Natural killer cell treated with Interleukin-12 subunit alpha and Interleukin-12 subunit beta and Interleukin-15 and Interleukin-18, amount 100 ng/mL, for 72 hours (primary cell): ENCODE measurements at regions not wholly inside any gene's neighbourhood (a gene's known extent, or its start where the extent isn't known, plus 50 kb on each side); places are given as distances from the start of the nearest gene placed in this dataset.

ENCODE experiments used
- ATAC-seq, 2 donors: fragments of 150-1000 bp; cut with Tn5 transposase in 1 of 2; sonication (Bioruptor Pico), chemical (Tn5 transposase) in 1 of 2; 2 replicates each; pipeline ENCODE4 v1.10.0; 2021
- DNase-seq: peaks from one replicate; pipeline ENCODE4 v3.0.0; 2022; ENCODE audit warnings: low spot score
- H3K27ac Mint-ChIP-seq, 2 donors: 1 replicate in 1 of 2; 2 replicates in 1 of 2; pipeline ENCODE4 v1.8.0; 2022; ENCODE audit warnings: mixed read lengths in 2 of 2, mild to moderate bottlenecking in 1 of 2, moderate library complexity in 1 of 2
- H3K27me3 Mint-ChIP-seq, 2 donors: 1 replicate in 1 of 2; 2 replicates in 1 of 2; pipeline ENCODE4 v1.8.0; 2022; ENCODE audit warnings: mixed read lengths in 2 of 2
- H3K36me3 Mint-ChIP-seq: one replicate; pipeline ENCODE4 v1.8.0; 2022; ENCODE audit warnings: mixed read lengths
- H3K4me1 Mint-ChIP-seq, 2 donors: 1 replicate in 1 of 2; 2 replicates in 1 of 2; pipeline ENCODE4 v1.8.0; 2022; ENCODE audit warnings: low read depth in 2 of 2, mixed read lengths in 2 of 2, mild to moderate bottlenecking in 1 of 2
- H3K4me3 Mint-ChIP-seq: one replicate; pipeline ENCODE4 v1.8.0; 2022; ENCODE audit warnings: mixed read lengths
- H3K9me3 Mint-ChIP-seq: 2 replicates; pipeline ENCODE4 v1.8.0; 2022; ENCODE audit warnings: mixed read lengths

GRCh38 chr20:10802236-10802635, 128.4 kb upstream of the JAG1 start:
- no peak for DNase-seq
- no peaks in the 10 kb centered on the region for H3K4me1 Mint-ChIP-seq
- ATAC-seq, result no peak

DNA sequence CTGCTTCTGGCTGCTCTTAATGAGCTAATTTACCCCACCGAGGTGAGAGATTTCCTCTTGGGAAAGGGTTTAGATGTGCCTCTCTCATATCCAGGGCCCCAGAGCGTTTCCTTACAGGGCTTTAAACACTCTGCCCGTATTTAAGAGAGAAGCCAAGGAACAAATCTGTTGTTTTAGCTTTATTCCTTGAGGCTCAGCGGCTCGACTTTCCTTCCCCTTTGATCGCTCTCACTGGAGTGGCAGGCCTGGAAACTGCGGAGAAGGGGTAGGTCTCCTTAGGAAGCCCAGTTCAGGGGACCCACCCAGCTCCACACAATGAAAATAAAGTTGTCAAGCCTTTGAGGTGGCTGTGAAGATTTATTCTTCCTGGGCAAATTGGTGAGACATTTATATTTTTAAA, 132.0 kb upstream of the JAG1 start:
- H3K27me3 Mint-ChIP-seq, result peaks cover 19 to 25% of the 10 kb centered on the region in 2 donors
- no peak overlapping the region for H3K4me3 Mint-ChIP-seq
- H3K27ac Mint-ChIP-seq, result no peak overlapping the region
- ATAC-seq (no peak), DNase-seq (no peak)
- peaks cover 6% of the 10 kb centered on the region for H3K9me3 Mint-ChIP-seq
- no peaks in the 10 kb centered on the region for H3K4me1 Mint-ChIP-seq
- H3K36me3 Mint-ChIP-seq, result no peaks in the 10 kb centered on the region

More at GRCh38 chr20:10802236-10802635, 128.4 kb upstream of the JAG1 start:
- no peaks in the 10 kb centered on the region for H3K36me3 Mint-ChIP-seq
- no peak overlapping the region for H3K27ac Mint-ChIP-seq
- H3K27me3 Mint-ChIP-seq, result peaks cover 7 to 12% of the 10 kb centered on the region in 2 donors
- H3K4me3 Mint-ChIP-seq, result no peak overlapping the region
- H3K9me3 Mint-ChIP-seq, result no peaks in the 10 kb centered on the region

DNA sequence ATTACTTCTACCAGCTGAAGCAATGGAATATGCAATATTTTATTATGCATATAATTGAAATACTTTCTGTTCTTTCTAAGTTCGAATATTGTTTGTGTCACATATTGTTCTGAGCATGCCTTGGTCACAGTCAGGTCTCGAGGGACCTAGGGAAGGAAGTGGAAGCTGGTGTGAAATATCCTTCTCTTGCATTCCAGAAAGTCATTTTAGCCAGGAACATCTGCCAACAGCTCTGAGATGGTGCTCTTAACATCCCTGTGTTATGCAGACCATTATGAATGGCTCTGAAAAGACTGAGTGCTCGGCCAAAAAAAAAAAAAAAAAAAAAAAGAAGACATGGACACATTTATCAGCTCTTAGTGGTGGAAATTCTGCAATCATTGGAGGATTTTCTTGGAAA, 132.7 kb upstream of the JAG1 start:
- no peak overlapping the region for H3K4me3 Mint-ChIP-seq
- ATAC-seq, result no peak
- no peaks in the 10 kb centered on the region for H3K36me3 Mint-ChIP-seq
- DNase-seq, result no peak
- H3K27ac Mint-ChIP-seq, result no peak overlapping the region
- H3K27me3 Mint-ChIP-seq, result peaks cover 19 to 25% of the 10 kb centered on the region in 2 donors
- H3K9me3 Mint-ChIP-seq, result peaks cover 6% of the 10 kb centered on the region
- H3K4me1 Mint-ChIP-seq, result no peaks in the 10 kb centered on the region

DNA sequence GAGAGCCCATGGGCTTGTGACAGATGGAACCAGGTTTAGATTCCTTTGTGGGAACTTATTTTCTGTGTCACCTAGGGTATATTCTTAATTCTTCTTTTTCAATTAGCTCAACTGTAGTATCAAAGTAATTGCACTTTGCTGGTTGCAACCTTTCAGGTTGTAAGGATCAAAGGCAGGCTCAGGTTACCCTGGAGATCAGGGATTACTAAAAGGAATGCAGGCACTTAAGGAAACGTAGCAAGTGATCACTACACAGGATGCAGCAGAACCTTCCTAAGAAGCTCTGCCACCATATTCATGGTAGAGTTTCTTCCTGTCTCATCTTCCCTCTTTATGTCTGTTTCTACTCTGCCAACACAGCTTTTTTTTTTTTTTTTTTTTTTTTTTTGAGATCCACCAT, 133.2 kb upstream of the JAG1 start:
- ATAC-seq, result no peak
- H3K27me3 Mint-ChIP-seq, result peaks cover 19 to 25% of the 10 kb centered on the region in 2 donors
- H3K27ac Mint-ChIP-seq, result no peak overlapping the region
- H3K4me3 Mint-ChIP-seq, result no peak overlapping the region
- H3K36me3 Mint-ChIP-seq, result no peaks in the 10 kb centered on the region
- H3K4me1 Mint-ChIP-seq, result no peaks in the 10 kb centered on the region
- no peak for DNase-seq
- peaks cover 6% of the 10 kb centered on the region for H3K9me3 Mint-ChIP-seq

DNA sequence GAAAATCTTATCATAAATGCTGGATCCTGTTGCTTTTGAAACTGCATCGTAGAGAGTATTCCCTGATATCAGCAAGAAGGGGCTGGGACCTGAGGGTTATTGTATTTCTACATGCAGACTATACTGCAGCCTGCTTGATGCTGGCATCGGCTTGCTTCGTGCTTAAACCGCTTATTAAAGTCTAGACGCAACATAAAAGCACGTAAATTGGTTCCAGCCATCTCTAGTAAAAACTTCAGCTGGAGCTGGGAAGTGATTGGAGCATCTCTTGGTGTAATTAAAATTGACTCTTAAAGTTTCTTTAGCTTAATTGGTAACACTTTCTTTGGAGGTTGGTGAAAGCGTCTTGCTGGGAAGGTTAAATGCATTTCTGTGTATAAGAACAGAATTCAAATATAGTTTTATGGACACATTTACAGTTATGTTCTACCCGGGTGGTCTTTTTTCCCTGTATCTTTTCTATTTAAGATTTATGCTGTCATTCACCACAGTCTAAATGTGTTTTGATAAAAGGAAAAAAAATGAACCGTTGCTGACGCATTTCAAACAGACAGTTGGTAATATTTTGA, 139.0 kb upstream of the JAG1 start:
- H3K4me3 Mint-ChIP-seq, result no peak overlapping the region
- no peak for ATAC-seq

GRCh38 chr20:10823585-10823984, 149.8 kb upstream of the JAG1 start:
- Mint-ChIP-seq H3K4me1 (no peaks in the 10 kb centered on the region), H3K27ac (no peak overlapping the region), H3K4me3 (no peak overlapping the region), H3K9me3 (peaks cover 7% of the 10 kb centered on the region), H3K27me3 (no peaks in the 10 kb centered on the region), H3K36me3 (no peaks in the 10 kb centered on the region)
- no peak for ATAC-seq
- DNase-seq, result no peak

More for the DNA sequence above, 139.0 kb upstream of the JAG1 start:
- Mint-ChIP-seq H3K9me3 (peaks cover 6% of the 10 kb centered on the region), H3K4me1 (no peaks in the 10 kb centered on the region), H3K27me3 (peaks cover 14 to 20% of the 10 kb centered on the region in 2 donors), H3K27ac (no peak overlapping the region), H3K36me3 (no peaks in the 10 kb centered on the region)
- DNase-seq, result no peak

DNA sequence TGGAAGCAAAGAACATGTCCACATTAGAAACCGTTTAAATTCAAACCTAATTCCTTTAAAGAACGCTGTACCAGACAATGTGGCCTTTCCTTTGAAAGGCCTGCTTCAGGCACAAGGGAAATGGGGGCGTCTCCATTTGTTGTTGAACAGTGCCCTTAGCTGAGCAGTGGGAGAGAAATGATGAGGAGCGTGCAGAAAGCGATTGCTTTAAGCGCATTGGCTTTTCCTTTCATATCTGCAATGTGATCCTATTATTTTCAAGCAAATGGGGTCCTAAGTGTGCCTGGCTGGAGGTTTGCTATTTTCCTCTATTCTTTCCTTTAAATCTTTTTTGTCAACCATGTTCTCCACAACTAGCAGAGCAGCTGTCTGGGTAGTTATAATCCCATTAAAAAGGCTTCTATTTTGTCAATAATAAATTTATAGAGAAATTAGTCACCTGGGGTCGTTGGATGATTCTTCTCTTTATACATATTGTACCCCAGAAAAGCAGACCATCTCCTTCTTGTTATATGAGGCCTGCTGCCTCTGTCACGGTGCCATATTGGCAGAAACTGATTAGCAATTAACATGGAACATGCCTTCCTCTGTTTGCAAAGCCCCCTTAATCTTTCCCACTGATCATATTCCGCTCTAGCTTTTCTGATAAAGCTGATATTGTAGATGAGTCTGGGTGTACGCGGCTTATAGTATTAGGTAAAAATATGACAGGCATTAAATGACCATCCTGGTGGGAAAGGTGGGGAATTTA, 151.1 kb upstream of the JAG1 start:
- no peak overlapping the region for H3K4me3 Mint-ChIP-seq
- no peaks in the 10 kb centered on the region for H3K27me3 Mint-ChIP-seq
- ATAC-seq, result no peak
- H3K36me3 Mint-ChIP-seq, result no peaks in the 10 kb centered on the region
- peaks cover 4% of the 10 kb centered on the region for H3K9me3 Mint-ChIP-seq
- no peak for DNase-seq
- H3K27ac Mint-ChIP-seq, result no peak overlapping the region
- no peaks in the 10 kb centered on the region for H3K4me1 Mint-ChIP-seq

- DNase-seq (no peak), ATAC-seq (no peak)
- no peaks in the 10 kb centered on the region for H3K9me3 Mint-ChIP-seq
- no peak overlapping the region for H3K4me3 Mint-ChIP-seq
- H3K4me1 Mint-ChIP-seq, result no peaks in the 10 kb centered on the region
- no peak overlapping the region for H3K27ac Mint-ChIP-seq
- no peaks in the 10 kb centered on the region for H3K36me3 Mint-ChIP-seq
- no peaks in the 10 kb centered on the region for H3K27me3 Mint-ChIP-seq
Observed at GRCh38 chr20:10826111-10826510, 152.3 kb upstream of the JAG1 start.

GRCh38 chr20:10828180-10828579, 154.4 kb upstream of the JAG1 start:
- DNase-seq, result no peak
- peaks cover 2% of the 10 kb centered on the region for H3K9me3 Mint-ChIP-seq
- no peaks in the 10 kb centered on the region for H3K4me1 Mint-ChIP-seq
- H3K4me3 Mint-ChIP-seq, result no peak overlapping the region
- no peaks in the 10 kb centered on the region for H3K36me3 Mint-ChIP-seq
- H3K27ac Mint-ChIP-seq, result no peak overlapping the region
- no peak for ATAC-seq
- peaks cover 0 to 2% of the 10 kb centered on the region in 2 donors for H3K27me3 Mint-ChIP-seq

DNA sequence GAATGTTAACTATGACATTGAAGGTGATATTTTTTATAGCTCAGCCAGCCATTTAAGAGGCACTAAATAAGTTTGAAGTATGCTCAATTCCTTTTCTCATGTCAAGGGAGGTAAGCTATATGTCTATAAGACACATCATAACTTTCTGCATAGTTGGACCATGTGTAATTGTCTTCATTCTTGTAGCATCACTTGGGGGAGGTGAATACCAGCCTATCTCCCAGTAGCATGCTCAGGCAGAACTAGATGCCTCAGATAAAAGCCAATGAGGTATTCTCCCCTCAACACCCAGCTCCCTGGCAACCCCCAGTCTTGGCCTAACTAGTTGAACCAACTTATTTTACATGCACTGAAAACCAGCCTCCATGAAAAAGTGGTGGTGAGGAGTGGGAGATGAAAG, 158.3 kb upstream of the JAG1 start:
- Mint-ChIP-seq H3K4me1 (no peaks in the 10 kb centered on the region), H3K27ac (no peak overlapping the region), H3K4me3 (no peak overlapping the region), H3K9me3 (peaks cover 8% of the 10 kb centered on the region), H3K27me3 (peaks cover 9 to 15% of the 10 kb centered on the region in 2 donors), H3K36me3 (no peaks in the 10 kb centered on the region)
- DNase-seq (no peak), ATAC-seq (no peak)

DNA sequence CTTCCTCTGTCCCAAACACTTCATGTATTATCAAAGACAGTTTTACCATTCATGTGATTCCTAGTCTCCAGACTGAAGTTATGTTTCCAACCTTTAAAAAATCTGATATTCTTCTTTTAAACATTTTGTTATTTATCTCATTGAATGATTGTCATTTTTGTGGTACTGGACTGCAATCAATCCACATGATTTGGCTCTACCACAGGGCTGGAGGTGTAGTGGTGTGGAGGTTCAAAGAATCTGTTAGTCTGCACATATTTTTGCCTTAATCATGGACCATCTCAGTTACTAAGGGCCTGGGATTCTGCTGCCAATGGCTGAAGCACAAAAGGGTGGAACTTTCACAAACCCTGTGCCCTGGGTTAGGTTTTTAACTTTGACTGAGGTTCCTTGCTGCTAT, 164.1 kb upstream of the JAG1 start:
- H3K4me1 Mint-ChIP-seq, result no peaks in the 10 kb centered on the region
- peaks cover 10 to 15% of the 10 kb centered on the region in 2 donors for H3K27me3 Mint-ChIP-seq
- H3K36me3 Mint-ChIP-seq, result no peaks in the 10 kb centered on the region
- ATAC-seq, result no peak
- H3K9me3 Mint-ChIP-seq, result peaks cover 12% of the 10 kb centered on the region
- no peak overlapping the region for H3K27ac Mint-ChIP-seq
- no peak for DNase-seq
- no peak overlapping the region for H3K4me3 Mint-ChIP-seq

GRCh38 chr20:10842116-10842515, 168.3 kb upstream of the JAG1 start:
- H3K4me3 Mint-ChIP-seq, result no peak overlapping the region
- H3K9me3 Mint-ChIP-seq, result peaks cover 11% of the 10 kb centered on the region
- DNase-seq (no peak), ATAC-seq (no peak)
- no peaks in the 10 kb centered on the region for H3K4me1 Mint-ChIP-seq
- no peak overlapping the region for H3K27ac Mint-ChIP-seq
- H3K27me3 Mint-ChIP-seq, result peaks cover 0 to 3% of the 10 kb centered on the region in 2 donors
- H3K36me3 Mint-ChIP-seq, result no peaks in the 10 kb centered on the region

DNA sequence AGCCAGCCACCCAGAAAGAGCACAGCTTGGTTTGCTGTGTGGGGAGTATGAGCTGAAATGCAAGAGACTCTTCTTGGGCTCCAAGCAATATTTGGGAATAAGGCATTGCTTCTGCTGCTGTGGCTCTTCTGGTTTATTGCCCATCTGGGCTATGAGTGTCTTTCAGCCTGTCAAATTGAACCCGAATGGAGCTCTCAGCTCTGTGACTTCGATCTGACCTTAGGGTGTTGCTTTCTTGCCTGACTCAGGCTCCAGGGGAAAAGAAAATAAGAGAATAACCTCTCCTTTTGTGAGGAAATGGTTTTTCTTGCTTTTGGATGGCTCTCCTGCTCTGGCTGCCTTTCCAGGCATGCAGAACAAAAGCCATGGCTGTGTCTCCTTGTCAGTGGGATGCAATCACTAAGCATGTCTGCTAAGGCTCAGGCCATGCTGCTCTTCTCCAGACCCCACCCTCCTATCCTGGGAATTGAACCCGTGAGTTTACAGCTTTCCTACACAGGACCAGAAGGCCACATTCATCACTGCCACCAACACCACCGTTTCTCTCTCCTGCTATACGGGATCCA, 169.4 kb upstream of the JAG1 start:
- DNase-seq (no peak), ATAC-seq (no peak)
- no peak overlapping the region for H3K27ac Mint-ChIP-seq
- peaks cover 0 to 3% of the 10 kb centered on the region in 2 donors for H3K27me3 Mint-ChIP-seq
- no peaks in the 10 kb centered on the region for H3K36me3 Mint-ChIP-seq
- no peak overlapping the region for H3K4me3 Mint-ChIP-seq
- H3K9me3 Mint-ChIP-seq, result peaks cover 11% of the 10 kb centered on the region
- no peaks in the 10 kb centered on the region for H3K4me1 Mint-ChIP-seq

DNA sequence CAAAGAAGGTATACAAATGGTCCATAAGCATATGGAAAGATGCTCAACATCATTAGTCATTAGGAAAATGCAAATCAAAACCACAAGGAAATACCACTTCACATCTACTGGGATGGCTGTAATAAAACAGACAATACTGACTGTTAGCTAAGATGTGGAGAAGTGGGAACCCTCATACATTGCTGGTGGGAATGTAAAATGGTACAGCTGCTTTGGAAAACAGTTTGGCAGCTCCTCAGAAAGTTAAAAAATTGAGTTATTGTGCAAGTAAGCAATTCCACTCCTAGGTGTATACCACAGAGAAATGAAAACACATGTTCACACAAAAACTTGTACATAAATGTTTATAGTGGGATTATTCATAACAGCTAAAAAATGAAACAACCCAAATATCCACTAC, 173.0 kb upstream of the JAG1 start:
- ATAC-seq (no peak), DNase-seq (no peak)
- Mint-ChIP-seq H3K4me3 (no peak overlapping the region), H3K4me1 (no peaks in the 10 kb centered on the region), H3K36me3 (no peaks in the 10 kb centered on the region), H3K27ac (no peak overlapping the region), H3K27me3 (peaks cover 0 to 2% of the 10 kb centered on the region in 2 donors), H3K9me3 (peaks cover 16% of the 10 kb centered on the region)
